B cell (primary cell): ENCODE measurements at regions not wholly inside any gene's neighbourhood (a gene's known extent, or its start where the extent isn't known, plus 50 kb on each side); places are given as distances from the start of the nearest gene placed in this dataset.

Experiments
- ATAC-seq: fragments of 200-7000 bp; cut with Tn5 transposase; one replicate; pipeline ENCODE4 v1.10.0; 2021; ENCODE audit warnings: low read depth, mild to moderate bottlenecking, moderate number of reproducible peaks, moderate library complexity
- CTCF ChIA-PET: fragments of 350-600 bp; sonication (Branson Sonifier 250); formaldehyde crosslinking; loops from one replicate; lab custom pipeline; 2021; ENCODE audit warnings: antibody characterized with exemption, inconsistent platforms; lab: Charles Lee
- POLR2A ChIA-PET: fragments of 350-600 bp; sonication (Branson Sonifier 250); formaldehyde crosslinking; loops from one replicate; lab custom pipeline; 2021; ENCODE audit warnings: antibody characterized with exemption; lab: Charles Lee
- DNase-seq: peaks from one replicate; pipeline ENCODE4 v3.0.0; 2013
- H2AFZ ChIP-seq: 2 replicates; pipeline ENCODE4 v1.6.1; 2012; ENCODE audit warnings: mild to moderate bottlenecking, low read depth, low read length; ENCODE audit not compliant: insufficient read depth, poor library complexity, severe bottlenecking
- H3K27ac ChIP-seq, 2 donors: 1 replicate in 1 of 2; 2 replicates in 1 of 2; pipeline ENCODE4 v1.5.1; 2012 to 2013; ENCODE audit warnings: low read length in 2 of 2, mild to moderate bottlenecking in 2 of 2, moderate library complexity in 1 of 2
- H3K27me3 ChIP-seq, 4 experiments: fragments of 200-600 bp in 1 of 4; sonication (generic) in 1 of 4; replicated peaks in 1 of 4; 1 replicate in 2 of 4; 2 replicates in 2 of 4; pipeline versions ENCODE4 v1.6.1 to v1.7.0; 2013 to 2016; ENCODE audit warnings: low read length in 3 of 4, mild to moderate bottlenecking in 2 of 4, mixed read lengths in 1 of 4, moderate library complexity in 1 of 4; ENCODE audit not compliant: insufficient read depth in 4 of 4, control insufficient read depth in 3 of 4; ENCODE audit errors: control extremely low read depth in 1 of 4
- H3K36me3 ChIP-seq, 2 experiments: replicated peaks in 1 of 2; 1 replicate in 1 of 2; 2 replicates in 1 of 2; pipeline versions ENCODE4 v1.6.1 to v1.7.1; 2013; ENCODE audit warnings: low read length in 1 of 2; ENCODE audit not compliant: insufficient read depth in 2 of 2, control insufficient read depth in 1 of 2; ENCODE audit errors: control extremely low read depth in 1 of 2, extremely low read depth in 1 of 2
- H3K4me1 ChIP-seq, 2 donors: fragments of 200-600 bp in 1 of 2; sonication (generic) in 1 of 2; 1 replicate in 1 of 2; 2 replicates in 1 of 2; pipeline versions ENCODE4 v1.5.1 to v1.6.1; 2013 to 2017; ENCODE audit warnings: low read length in 2 of 2; ENCODE audit not compliant: control insufficient read depth in 2 of 2, insufficient read depth in 2 of 2
- H3K4me2 ChIP-seq: replicated peaks from 2 replicates; pipeline ENCODE3; 2012; ENCODE audit warnings: mild to moderate bottlenecking, low read depth, low read length; ENCODE audit not compliant: poor library complexity, severe bottlenecking
- H3K4me3 ChIP-seq, 5 experiments: fragments of 200-600 bp in 1 of 5; sonication (generic) in 1 of 5; 1 replicate in 3 of 5; 2 replicates in 2 of 5; pipeline versions ENCODE4 v1.5.1 to v1.7.0; 2011 to 2016; ENCODE audit warnings: low read length in 4 of 5, mild to moderate bottlenecking in 4 of 5, low read depth in 2 of 5, control low read depth in 1 of 5, moderate library complexity in 1 of 5; ENCODE audit not compliant: insufficient read depth in 1 of 5; ENCODE audit errors: control extremely low read depth in 1 of 5, extremely low read depth in 1 of 5
- H3K79me2 ChIP-seq: fragments of 200-600 bp; sonication (generic); one replicate; pipeline ENCODE4 v1.6.0; 2016; ENCODE audit warnings: low read length; ENCODE audit not compliant: control insufficient read depth, insufficient read depth
- H3K9ac ChIP-seq: fragments of 200-600 bp; sonication (generic); 2 replicates; pipeline ENCODE4 v1.6.1; 2017; ENCODE audit warnings: mild to moderate bottlenecking, low read length, moderate library complexity
- H3K9me3 ChIP-seq, 3 donors: one replicate each; pipeline versions ENCODE4 v1.6.1 to v1.7.1; 2013; ENCODE audit warnings: low read length in 2 of 3; ENCODE audit not compliant: control insufficient read depth in 2 of 3, insufficient read depth in 1 of 3; ENCODE audit errors: control extremely low read depth in 1 of 3
- H4K20me1 ChIP-seq: 2 replicates; pipeline ENCODE4 v1.6.0; 2012; ENCODE audit warnings: mild to moderate bottlenecking, low read length; ENCODE audit not compliant: insufficient read depth, control insufficient read depth, poor library complexity, severe bottlenecking
- H3K27ac Mint-ChIP-seq: one replicate; pipeline ENCODE4 v1.8.0; 2021; ENCODE audit warnings: mixed read lengths
- H3K27me3 Mint-ChIP-seq: one replicate; pipeline ENCODE4 v1.8.0; 2021; ENCODE audit warnings: mixed read lengths
- H3K4me1 Mint-ChIP-seq: one replicate; pipeline ENCODE4 v1.8.0; 2021; ENCODE audit warnings: mixed read lengths
- H3K4me3 Mint-ChIP-seq: one replicate; pipeline ENCODE4 v1.8.0; 2021; ENCODE audit warnings: mixed read lengths
- H3K9me3 Mint-ChIP-seq: one replicate; pipeline ENCODE4 v1.8.0; 2022; ENCODE audit warnings: mixed read lengths; ENCODE audit not compliant: insufficient read depth
- EZH2 ChIP-seq: IDR thresholded peaks from 2 replicates; pipeline ENCODE4 v1.6.1; 2012; ENCODE audit warnings: borderline replicate concordance, low read depth, mild to moderate bottlenecking, moderate library complexity, low read length; ENCODE audit not compliant: insufficient read depth, poor library complexity, severe bottlenecking
- WGBS: methylation state at CpG from one replicate; pipeline ENCODE4 v1.1.5; 2013; ENCODE audit warnings: missing lambda C conversion rate; ENCODE audit not compliant: insufficient coverage; 5-methylcytosine and 5-hydroxymethylcytosine counted together
- intact Hi-C: fragments of 100-400 bp; cut with micrococcal nuclease; formaldehyde crosslinking; loops from one replicate; pipeline ENCODE4 v1.10.0; 2022
- TF ChIP-seq, protein P1 (sequence below): fragments of 200-600 bp; IDR thresholded peaks from one replicate; pipeline ENCODE4 v1.8.0; 2022; ENCODE audit warnings: antibody characterized with exemption, mild to moderate bottlenecking

- CTCF ChIA-PET = no interaction called here
- POLR2A ChIA-PET = no interaction called here
Observed at GRCh38 chr9:28730111-28730510, 1156.8 kb upstream of the C9orf72 start.

DNA sequence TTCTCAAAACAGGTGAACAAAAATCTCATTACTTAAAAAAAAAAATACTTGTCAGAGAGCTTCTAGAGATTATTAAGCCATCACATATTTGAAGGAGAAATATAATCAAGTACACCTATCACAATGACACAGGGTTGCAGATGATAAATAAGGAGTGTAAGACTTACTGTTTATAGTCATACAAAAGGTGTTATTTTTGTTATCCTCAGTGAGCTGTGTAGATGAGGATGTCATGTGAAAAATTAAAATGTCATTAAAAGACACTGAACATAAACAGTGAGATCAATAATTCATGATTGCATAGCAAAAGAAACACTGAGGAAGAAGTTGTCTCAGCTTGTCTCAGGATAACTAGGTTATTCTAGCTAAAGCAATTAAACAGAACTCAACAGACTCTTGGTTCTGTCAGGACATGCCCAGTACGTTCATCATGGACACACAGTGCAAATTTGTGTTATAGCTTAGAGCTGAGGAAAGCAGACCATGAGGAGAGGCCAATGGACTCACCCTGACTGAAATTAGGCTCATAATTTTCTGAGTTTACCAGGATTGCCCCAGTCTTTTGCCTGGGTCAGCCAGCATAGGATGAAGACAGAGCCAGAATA is 1162.6 kb upstream of the C9orf72 start:
- H3K9ac ChIP-seq = no peak overlapping the region
- H3K79me2 ChIP-seq = no peaks in the 10 kb centered on the region
- H4K20me1 ChIP-seq = no peaks in the 10 kb centered on the region
- WGBS = 80% methylated on average over 1 of the region's 1 CpG
- H3K27ac ChIP-seq = no peak overlapping the region
- POLR2A ChIA-PET = no interaction called here
- no peaks in the 10 kb centered on the region for H3K36me3 ChIP-seq
- H3K4me3 ChIP-seq = no peak overlapping the region
- CTCF ChIA-PET = no interaction called here
- H3K27me3 ChIP-seq = no peaks in the 10 kb centered on the region
- Mint-ChIP-seq H3K9me3 (no peaks in the 10 kb centered on the region), H3K4me1 (no peaks in the 10 kb centered on the region), H3K27me3 (no peaks in the 10 kb centered on the region), H3K27ac (no peak overlapping the region), H3K4me3 (no peak overlapping the region)
- no peak overlapping the region for H3K4me2 ChIP-seq
- ATAC-seq (no peak), DNase-seq (no peak)
- intact Hi-C loops = no loop called here
- H3K9me3 ChIP-seq = peaks cover 0 to under 1% (median 0%) of the 10 kb centered on the region in 3 donors
- TF ChIP-seq, protein P1, sequence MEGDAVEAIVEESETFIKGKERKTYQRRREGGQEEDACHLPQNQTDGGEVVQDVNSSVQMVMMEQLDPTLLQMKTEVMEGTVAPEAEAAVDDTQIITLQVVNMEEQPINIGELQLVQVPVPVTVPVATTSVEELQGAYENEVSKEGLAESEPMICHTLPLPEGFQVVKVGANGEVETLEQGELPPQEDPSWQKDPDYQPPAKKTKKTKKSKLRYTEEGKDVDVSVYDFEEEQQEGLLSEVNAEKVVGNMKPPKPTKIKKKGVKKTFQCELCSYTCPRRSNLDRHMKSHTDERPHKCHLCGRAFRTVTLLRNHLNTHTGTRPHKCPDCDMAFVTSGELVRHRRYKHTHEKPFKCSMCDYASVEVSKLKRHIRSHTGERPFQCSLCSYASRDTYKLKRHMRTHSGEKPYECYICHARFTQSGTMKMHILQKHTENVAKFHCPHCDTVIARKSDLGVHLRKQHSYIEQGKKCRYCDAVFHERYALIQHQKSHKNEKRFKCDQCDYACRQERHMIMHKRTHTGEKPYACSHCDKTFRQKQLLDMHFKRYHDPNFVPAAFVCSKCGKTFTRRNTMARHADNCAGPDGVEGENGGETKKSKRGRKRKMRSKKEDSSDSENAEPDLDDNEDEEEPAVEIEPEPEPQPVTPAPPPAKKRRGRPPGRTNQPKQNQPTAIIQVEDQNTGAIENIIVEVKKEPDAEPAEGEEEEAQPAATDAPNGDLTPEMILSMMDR = no peak
- TF ChIP-seq EZH2 = no peak
- H2AFZ ChIP-seq = no peak overlapping the region
- H3K4me1 ChIP-seq = no peaks in the 10 kb centered on the region

More at GRCh38 chr9:28730111-28730510, 1156.8 kb upstream of the C9orf72 start:
- TF ChIP-seq, protein P1 = no peak
- TF ChIP-seq EZH2 = no peak
- Mint-ChIP-seq H3K4me3 (no peak overlapping the region), H3K27me3 (no peaks in the 10 kb centered on the region), H3K4me1 (no peaks in the 10 kb centered on the region), H3K27ac (no peak overlapping the region), H3K9me3 (no peaks in the 10 kb centered on the region)
- Histone ChIP-seq H3K4me3 (no peak overlapping the region), H3K4me2 (no peak overlapping the region), H4K20me1 (no peaks in the 10 kb centered on the region), H3K79me2 (no peaks in the 10 kb centered on the region), H3K36me3 (no peaks in the 10 kb centered on the region), H3K27ac (no peak overlapping the region), H3K4me1 (no peaks in the 10 kb centered on the region), H3K9ac (no peak overlapping the region), H3K27me3 (no peaks in the 10 kb centered on the region), H2AFZ (no peak overlapping the region), H3K9me3 (no peaks in the 10 kb centered on the region)
- intact Hi-C loops = no loop called here
- no peak for ATAC-seq
- DNase-seq = no peak
- WGBS = 88% methylated on average over 1 of the region's 2 CpGs
